DND-41 (cell line): ENCODE measurements at regions not wholly inside any gene's neighbourhood (a gene's known extent, or its start where the extent isn't known, plus 50 kb on each side); places are given as distances from the start of the nearest gene placed in this dataset.

Source experiments
- ATAC-seq: fragments of 200-7000 bp; cut with Tn5 transposase; 3 replicates; pipeline ENCODE4 v1.9.1; 2021; ENCODE audit warnings: low read depth; ENCODE audit not compliant: insufficient read depth
- DNase-seq: peaks from one replicate; pipeline ENCODE4 v3.0.0-alpha.2; 2020
- H2AFZ ChIP-seq: 2 replicates; pipeline ENCODE4 v1.6.0; 2012; ENCODE audit warnings: low read depth, low read length
- H3K27ac ChIP-seq: 2 replicates; pipeline ENCODE4 v1.5.1; 2012; ENCODE audit warnings: low read length, inconsistent platforms
- H3K27me3 ChIP-seq: fragments of 200-600 bp; sonication (generic); 2 replicates; pipeline ENCODE4 v1.6.0; 2012; ENCODE audit warnings: low read length, mild to moderate bottlenecking, inconsistent platforms; ENCODE audit not compliant: insufficient read depth, poor library complexity
- H3K36me3 ChIP-seq: 2 replicates; pipeline ENCODE4 v1.5.1; 2012; ENCODE audit warnings: low read length, inconsistent platforms; ENCODE audit not compliant: insufficient read depth
- H3K4me1 ChIP-seq: 2 replicates; pipeline ENCODE4 v1.5.1; 2012; ENCODE audit warnings: mild to moderate bottlenecking, low read length; ENCODE audit not compliant: insufficient read depth
- H3K4me2 ChIP-seq: 2 replicates; pipeline ENCODE4 v1.6.0; 2012; ENCODE audit warnings: mild to moderate bottlenecking, moderate library complexity, low read length, inconsistent platforms; ENCODE audit not compliant: insufficient read depth
- H3K4me3 ChIP-seq, 2 experiments: fragments of 200-600 bp in 1 of 2; shearing (Covaris generic) in 1 of 2; 2 replicates each; pipeline ENCODE4 v1.5.1; 2012 to 2016; ENCODE audit warnings: inconsistent platforms in 2 of 2, low read length in 2 of 2, mild to moderate bottlenecking in 2 of 2, low read depth in 1 of 2, moderate library complexity in 1 of 2
- H3K79me2 ChIP-seq: 2 replicates; pipeline ENCODE4 v1.6.0; 2012; ENCODE audit warnings: low read length, inconsistent platforms; ENCODE audit not compliant: insufficient read depth
- H3K9ac ChIP-seq: 2 replicates; pipeline ENCODE4 v1.6.0; 2012; ENCODE audit warnings: low read depth, mild to moderate bottlenecking, inconsistent platforms, low read length, moderate library complexity
- H3K9me3 ChIP-seq: 2 replicates; pipeline ENCODE4 v1.5.1; 2012; ENCODE audit warnings: low read length, moderate library complexity, mild to moderate bottlenecking, inconsistent platforms; ENCODE audit not compliant: insufficient read depth, severe bottlenecking
- H4K20me1 ChIP-seq: 2 replicates; pipeline ENCODE4 v1.6.0; 2012; ENCODE audit warnings: low read length; ENCODE audit not compliant: insufficient read depth
- CTCF ChIP-seq: IDR thresholded peaks from 2 replicates; pipeline ENCODE4 v1.5.1; 2012; ENCODE audit warnings: borderline replicate concordance, low read length, moderate library complexity, mild to moderate bottlenecking; ENCODE audit not compliant: poor library complexity, severe bottlenecking; ENCODE audit errors: extremely low read depth
- EZH2 ChIP-seq: IDR thresholded peaks from 3 replicates; pipeline ENCODE4 v1.6.1; 2012; ENCODE audit warnings: borderline replicate concordance, low read depth, mild to moderate bottlenecking, moderate library complexity, low read length, inconsistent platforms; ENCODE audit not compliant: severe bottlenecking

DNA sequence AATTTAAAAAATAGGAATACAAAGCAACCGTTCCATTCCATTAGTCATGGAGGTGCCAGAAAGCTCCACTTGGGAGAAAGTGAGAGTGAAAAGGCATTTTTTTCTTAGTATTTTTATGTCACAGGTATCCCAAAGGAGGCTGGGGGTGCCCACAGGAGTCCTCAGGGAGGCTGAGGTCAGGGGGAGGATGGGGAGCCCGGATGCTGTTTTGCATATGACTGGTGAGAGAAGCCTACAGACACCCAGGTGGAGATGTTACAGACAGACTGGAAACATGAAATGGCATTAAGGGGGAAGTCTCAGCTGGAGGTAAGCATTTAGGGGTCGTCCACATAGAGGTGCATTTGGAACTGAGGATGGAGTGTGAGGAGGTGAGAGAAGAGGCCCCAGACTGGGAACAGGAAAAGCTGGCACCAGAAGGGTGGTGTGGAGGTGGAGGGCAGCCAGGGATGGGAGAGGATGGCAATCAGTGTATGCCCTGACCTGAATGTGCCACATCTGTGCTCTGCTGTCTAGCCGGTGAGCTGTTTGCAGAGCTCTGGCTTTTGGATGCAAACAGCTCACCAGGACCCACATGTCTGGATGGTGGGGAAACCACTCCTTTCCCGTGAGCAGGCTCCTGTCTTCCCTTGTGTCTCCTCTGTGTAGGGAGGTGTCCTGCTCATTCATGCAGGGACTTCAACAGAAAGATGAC is 101.1 kb downstream of the RAMP3 start:
- Histone ChIP-seq H3K4me3 (no peak overlapping the region), H3K4me2 (no peak overlapping the region), H3K4me1 (no peaks in the 10 kb centered on the region), H3K27ac (no peak overlapping the region), H3K9ac (no peak overlapping the region), H3K36me3 (no peaks in the 10 kb centered on the region), H3K9me3 (no peaks in the 10 kb centered on the region), H4K20me1 (no peaks in the 10 kb centered on the region), H3K79me2 (no peaks in the 10 kb centered on the region), H2AFZ (no peak overlapping the region), H3K27me3 (no peaks in the 10 kb centered on the region)
- DNase-seq (no peak), ATAC-seq (no peak)
- TF ChIP-seq EZH2 (no peak), CTCF (no peak)

GRCh38 chr7:45259227-45259596 is 101.6 kb downstream of the RAMP3 start:
- H3K27me3 ChIP-seq = no peaks in the 10 kb centered on the region
- H3K4me1 ChIP-seq = no peaks in the 10 kb centered on the region
- H3K4me3 ChIP-seq = no peak overlapping the region
- no peaks in the 10 kb centered on the region for H3K9me3 ChIP-seq
- H3K79me2 ChIP-seq = no peaks in the 10 kb centered on the region
- H3K36me3 ChIP-seq = no peaks in the 10 kb centered on the region
- H3K4me2 ChIP-seq = no peak overlapping the region
- no peak overlapping the region for H3K27ac ChIP-seq
- ATAC-seq = no peak
- TF ChIP-seq CTCF (no peak), EZH2 (no peak)
- no peak for DNase-seq
- H3K9ac ChIP-seq = no peak overlapping the region
- no peaks in the 10 kb centered on the region for H4K20me1 ChIP-seq
- H2AFZ ChIP-seq = no peak overlapping the region

DNA sequence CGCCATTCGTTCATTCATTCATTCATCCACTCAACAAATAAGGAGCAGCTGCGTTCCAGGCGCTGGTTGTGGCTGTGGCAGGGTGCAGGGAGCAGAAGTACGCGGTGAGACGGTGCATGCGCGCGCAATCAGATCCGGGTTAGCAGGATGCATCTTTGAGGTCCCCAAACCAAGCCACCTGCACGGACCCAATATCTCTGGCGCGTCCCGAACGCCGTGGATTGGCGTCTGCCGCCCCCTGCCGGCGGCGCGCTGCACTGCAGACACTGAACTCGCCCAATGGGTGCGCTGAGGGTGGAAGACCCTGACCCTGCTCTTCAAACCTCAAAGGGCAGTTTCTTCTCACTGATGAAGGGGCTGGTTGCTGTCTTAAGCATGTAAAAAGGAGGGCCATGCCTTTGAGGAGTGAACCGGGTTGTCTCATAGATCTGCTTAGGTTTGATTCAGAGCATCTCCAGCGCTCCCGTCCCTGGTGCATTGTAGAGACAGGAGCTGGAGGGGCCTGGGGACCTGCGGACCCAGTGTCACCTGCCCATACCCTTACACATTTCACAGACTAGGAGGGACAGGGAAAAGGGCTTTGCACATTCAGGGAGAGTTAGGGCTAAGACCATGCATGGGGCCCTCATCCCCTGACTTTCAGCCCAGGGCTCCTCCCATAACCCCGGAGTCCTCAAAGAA is 102.5 kb downstream of the RAMP3 start:
- peak; percentile 70; the same call in 2 of the 3 replicates for ATAC-seq
- no peak overlapping the region for H2AFZ ChIP-seq

More for the DNA sequence above, 102.5 kb downstream of the RAMP3 start:
- Histone ChIP-seq H3K79me2 (no peaks in the 10 kb centered on the region), H3K4me1 (no peaks in the 10 kb centered on the region), H3K9me3 (no peaks in the 10 kb centered on the region), H3K27ac (no peak overlapping the region), H3K36me3 (no peaks in the 10 kb centered on the region), H4K20me1 (no peaks in the 10 kb centered on the region), H3K4me3 (no peak overlapping the region), H3K9ac (no peak overlapping the region), H3K27me3 (no peaks in the 10 kb centered on the region), H3K4me2 (no peak overlapping the region)
- no peak for TF ChIP-seq EZH2
- peak; percentile 65 for TF ChIP-seq CTCF
- peak; percentile 43 for DNase-seq
